Testis (tissue), 2 donors: ENCODE measurements at regions not wholly inside any gene's neighbourhood (a gene's known extent, or its start where the extent isn't known, plus 50 kb on each side); places are given as distances from the start of the nearest gene placed in this dataset.
"Not testable (repeated sequence)": the region's sequence is repeated elsewhere in the genome, so short reads cannot be mapped to it uniquely, and the experiment has no call there.

ENCODE experiments used
- DNase-seq: peaks from one replicate; pipeline ENCODE4 v3.0.0-alpha.2; 2019
- H3K27ac ChIP-seq, 2 donors: fragments of 200-600 bp; sonication (generic); one replicate each; pipeline ENCODE4 v1.5.1; 2019
- H3K27me3 ChIP-seq: fragments of 200-600 bp; sonication (generic); one replicate; pipeline ENCODE4 v1.5.1; 2019
- H3K36me3 ChIP-seq: fragments of 200-600 bp; sonication (generic); one replicate; pipeline ENCODE4 v1.5.1; 2017; ENCODE audit warnings: low read depth; ENCODE audit errors: missing control alignments
- H3K4me1 ChIP-seq: fragments of 200-600 bp; sonication (generic); one replicate; pipeline ENCODE4 v1.5.1; 2019
- H3K4me3 ChIP-seq, 2 donors: fragments of 200-600 bp; sonication (generic); one replicate each; pipeline ENCODE4 v1.5.1; 2017 to 2019
- H3K9me3 ChIP-seq: fragments of 200-600 bp; sonication (generic); one replicate; pipeline ENCODE4 v1.5.1; 2017
- CTCF ChIP-seq, 3 experiments: fragments of 450-650 bp in 2 of 3; fragments of 200-600 bp in 1 of 3; sonication (generic) in 1 of 3; IDR thresholded peaks; one replicate each; pipeline ENCODE4 v1.5.1; 2016 to 2019; ENCODE audit warnings: antibody characterized with exemption in 3 of 3, mild to moderate bottlenecking in 2 of 3, moderate library complexity in 1 of 3
- POLR2A ChIP-seq: fragments of 450-650 bp; IDR thresholded peaks from one replicate; pipeline ENCODE4 v1.6.1; 2017; ENCODE audit warnings: antibody characterized with exemption, mild to moderate bottlenecking, moderate library complexity
- WGBS, 2 donors: methylation state at CpG; one replicate each; pipeline ENCODE4 v1.1.5; 2018; 5-methylcytosine and 5-hydroxymethylcytosine counted together
- intact Hi-C: fragments of 100-400 bp; cut with DNase I; formaldehyde crosslinking; loops from one replicate; pipeline ENCODE4 v1.15.1; 2023; ENCODE audit warnings: low total_unique reads

- H3K36me3 ChIP-seq, result no peaks in the 10 kb centered on the region
- H3K27ac ChIP-seq, result no peak overlapping the region
- intact Hi-C loops, result no loop called here
- no peak for DNase-seq
- no peaks in the 10 kb centered on the region for H3K27me3 ChIP-seq
- H3K4me3 ChIP-seq, result no peak overlapping the region
- 98% methylated on average over 4 of the region's 4 CpGs; no CpG with 5 or more reads in 1 of the 2 donors for WGBS, 2 donors
- TF ChIP-seq POLR2A (no peak), CTCF (IDR thresholded peaks at IDR 0.05) (no peak)
- no peaks in the 10 kb centered on the region for H3K9me3 ChIP-seq
- H3K4me1 ChIP-seq, result no peaks in the 10 kb centered on the region
Measured at GRCh38 chrX:102784550-102784949, 64.0 kb downstream of the GPRASP3 start.

- Histone ChIP-seq H3K9me3 (no peaks in the 10 kb centered on the region), H3K4me3 (no peak overlapping the region), H3K36me3 (no peaks in the 10 kb centered on the region), H3K27me3 (no peaks in the 10 kb centered on the region), H3K4me1 (no peaks in the 10 kb centered on the region), H3K27ac (no peak overlapping the region)
- DNase-seq, result no peak
- TF ChIP-seq CTCF (IDR thresholded peaks at IDR 0.05) (no peak), POLR2A (no peak)
- intact Hi-C loops, result no loop called here
- WGBS, 2 donors, result 60 to 75% methylated on average over 1 of the region's 1 CpG
Measured at GRCh38 chrX:102787283-102787682, 66.7 kb downstream of the GPRASP3 start.

- intact Hi-C loops, result no loop called here
- Histone ChIP-seq H3K36me3 (no peaks in the 10 kb centered on the region), H3K27ac (no peak overlapping the region), H3K4me1 (no peaks in the 10 kb centered on the region), H3K4me3 (no peak overlapping the region), H3K27me3 (no peaks in the 10 kb centered on the region), H3K9me3 (no peaks in the 10 kb centered on the region)
- 80 to 100% methylated on average over 1 of the region's 1 CpG for WGBS, 2 donors
- no peak for DNase-seq
- TF ChIP-seq CTCF (IDR thresholded peaks at IDR 0.05) (no peak), POLR2A (no peak)
Measured at GRCh38 chrX:102808336-102808735, 87.8 kb downstream of the GPRASP3 start.

- 100% methylated on average over 2 of the region's 2 CpGs; no CpG with 5 or more reads in 1 of the 2 donors for WGBS, 2 donors
- not testable (repeated sequence) for H3K4me1 ChIP-seq, DNase-seq
Measured at GRCh38 chrX:102818269-102818668, 97.7 kb downstream of the GPRASP3 start.

GRCh38 chrX:102832661-102833060 lies 104.4 kb upstream of the RAB40AL start:
- no peak for DNase-seq
- no peak overlapping the region for H3K27ac ChIP-seq
- 86 to 97% methylated on average over 5 of the region's 5 CpGs for WGBS, 2 donors
- TF ChIP-seq POLR2A, result no peak
- no peak for TF ChIP-seq CTCF (IDR thresholded peaks at IDR 0.05)
- intact Hi-C loops, result no loop called here
- no peaks in the 10 kb centered on the region for H3K36me3 ChIP-seq
- no peaks in the 10 kb centered on the region for H3K9me3 ChIP-seq
- no peaks in the 10 kb centered on the region for H3K4me1 ChIP-seq
- H3K27me3 ChIP-seq, result no peaks in the 10 kb centered on the region
- H3K4me3 ChIP-seq, result no peak overlapping the region

More at GRCh38 chrX:102818269-102818668, 97.7 kb downstream of the GPRASP3 start:
- H3K9me3 ChIP-seq, H3K36me3 ChIP-seq, intact Hi-C loops, H3K4me3 ChIP-seq, H3K27me3 ChIP-seq, H3K27ac ChIP-seq: not testable (repeated sequence)
